A673 (cell line): ENCODE measurements at regions not wholly inside any gene's neighbourhood (a gene's known extent, or its start where the extent isn't known, plus 50 kb on each side); places are given as distances from the start of the nearest gene placed in this dataset.

ENCODE experiments used
- BruUV-seq: library from RNA; stranded (reverse); fragments of 400-500 nt; replicated peaks from 2 replicates; lab custom pipeline; 2021; lab: Mats Ljungman, UMichigan
- CTCF ChIA-PET: fragments of 300-600 bp; sonication (Branson Sonifier 250); formaldehyde crosslinking; loops from one replicate; lab custom pipeline; 2022; ENCODE audit warnings: antibody characterized with exemption; lab: Charles Lee
- POLR2A ChIA-PET: fragments of 300-600 bp; sonication (Branson Sonifier 250); formaldehyde crosslinking; loops from one replicate; lab custom pipeline; 2022; ENCODE audit warnings: antibody characterized with exemption; ENCODE audit not compliant: low non-redundant PET; lab: Charles Lee
- DNase-seq: peaks from one replicate; pipeline ENCODE4 v3.0.0-alpha.2; 2015; ENCODE audit warnings: low spot score
- H3K27ac ChIP-seq: fragments of 200-600 bp; sonication (generic); 2 replicates; pipeline ENCODE4 v1.5.1; 2016; ENCODE audit warnings: mixed run types, low read depth, mild to moderate bottlenecking, mixed read lengths, antibody characterized with exemption, low read length; ENCODE audit not compliant: poor library complexity, severe bottlenecking
- H3K27me3 ChIP-seq: fragments of 200-600 bp; sonication (generic); replicated peaks from 2 replicates; pipeline ENCODE4 v1.6.1; 2017; ENCODE audit warnings: mixed run types, low read depth, mild to moderate bottlenecking, mixed read lengths, antibody characterized with exemption, low read length; ENCODE audit not compliant: insufficient read depth, poor library complexity
- H3K36me3 ChIP-seq: fragments of 200-600 bp; sonication (generic); 2 replicates; pipeline ENCODE4 v1.6.1; 2016; ENCODE audit warnings: mixed run types, mild to moderate bottlenecking, mixed read lengths, antibody characterized with exemption, low read length; ENCODE audit not compliant: insufficient read depth, poor library complexity, severe bottlenecking
- H3K4me1 ChIP-seq: fragments of 200-600 bp; sonication (generic); 2 replicates; pipeline ENCODE4 v1.6.1; 2017; ENCODE audit warnings: mixed run types, mild to moderate bottlenecking, mixed read lengths, antibody characterized with exemption, low read length; ENCODE audit not compliant: insufficient read depth, poor library complexity, severe bottlenecking
- H3K4me3 ChIP-seq: fragments of 200-600 bp; sonication (generic); 2 replicates; pipeline ENCODE4 v1.5.1; 2016; ENCODE audit warnings: low read depth, mixed run types, mild to moderate bottlenecking, mixed read lengths, low read length; ENCODE audit not compliant: poor library complexity, severe bottlenecking
- H3K9me3 ChIP-seq: fragments of 200-600 bp; sonication (generic); 2 replicates; pipeline ENCODE4 v1.6.1; 2016; ENCODE audit warnings: mixed run types, low read depth, mild to moderate bottlenecking, mixed read lengths, antibody characterized with exemption, low read length; ENCODE audit not compliant: poor library complexity, severe bottlenecking
- CTCF ChIP-seq: fragments of 300-800, 200-600 bp; sonication (generic); conservative IDR thresholded peaks from 2 replicates; pipeline ENCODE4 v1.5.1; 2017; ENCODE audit warnings: low read depth, mild to moderate bottlenecking, antibody characterized with exemption, low read length, moderate library complexity, mixed read lengths
- EZH2 ChIP-seq: fragments of 200-600 bp; sonication (generic); IDR thresholded peaks from 2 replicates; pipeline ENCODE4 v1.6.1; 2017; ENCODE audit warnings: borderline replicate concordance, low read depth, mild to moderate bottlenecking, mixed read lengths, antibody characterized with exemption, low read length; ENCODE audit not compliant: poor library complexity, severe bottlenecking
- intact Hi-C: fragments of 100-400 bp; cut with micrococcal nuclease; formaldehyde crosslinking; loops from one replicate; pipeline ENCODE4 v1.10.0; 2022; ENCODE audit not compliant: unreplicated experiment

- POLR2A ChIA-PET, result no interaction called here
- Histone ChIP-seq H3K27ac (no peak overlapping the region), H3K36me3 (no peaks in the 10 kb centered on the region), H3K27me3 (no peaks in the 10 kb centered on the region), H3K4me3 (no peak overlapping the region), H3K9me3 (no peaks in the 10 kb centered on the region), H3K4me1 (no peaks in the 10 kb centered on the region)
- no peak for DNase-seq
- CTCF ChIA-PET, result no interaction called here
- TF ChIP-seq EZH2 (no peak), CTCF (no peak)
- BruUV-seq, result no TSS peak
- intact Hi-C loops, result no loop called here
Observed at GRCh38 chr14:40581264-40581663, 1025.4 kb upstream of the LRFN5 start.

GRCh38 chr14:40576880-40577478, 1029.7 kb upstream of the LRFN5 start:
- POLR2A ChIA-PET, result no interaction called here
- TF ChIP-seq EZH2 (no peak), CTCF (no peak)
- CTCF ChIA-PET, result no interaction called here
- intact Hi-C loops, result no loop called here
- Histone ChIP-seq H3K4me1 (no peaks in the 10 kb centered on the region), H3K9me3 (no peaks in the 10 kb centered on the region), H3K27ac (no peak overlapping the region), H3K27me3 (no peaks in the 10 kb centered on the region), H3K36me3 (no peaks in the 10 kb centered on the region), H3K4me3 (no peak overlapping the region)
- DNase-seq, result no peak
- no TSS peak for BruUV-seq

- no peak for TF ChIP-seq EZH2
- TF ChIP-seq CTCF, result no peak
- BruUV-seq, result no TSS peak
- CTCF ChIA-PET, result no interaction called here
- intact Hi-C loops, result no loop called here
- DNase-seq, result no peak
- POLR2A ChIA-PET, result no interaction called here
- no peaks in the 10 kb centered on the region for H3K9me3 ChIP-seq
- H3K27me3 ChIP-seq, result no peaks in the 10 kb centered on the region
- H3K27ac ChIP-seq, result no peak overlapping the region
- no peaks in the 10 kb centered on the region for H3K36me3 ChIP-seq
- no peaks in the 10 kb centered on the region for H3K4me1 ChIP-seq
- no peak overlapping the region for H3K4me3 ChIP-seq
Observed at GRCh38 chr14:40574780-40575179, 1031.9 kb upstream of the LRFN5 start.
